OCI-LY1 (cell line): ENCODE measurements at regions not wholly inside any gene's neighbourhood (a gene's known extent, or its start where the extent isn't known, plus 50 kb on each side); places are given as distances from the start of the nearest gene placed in this dataset.

ENCODE experiments used
- H2AFZ ChIP-seq: fragments of 200-600 bp; sonication (generic), shearing (Covaris generic); 2 replicates; pipeline ENCODE4 v1.6.0; 2014; ENCODE audit warnings: antibody characterized with exemption, mild to moderate bottlenecking, low read length
- H3F3A ChIP-seq: fragments of 200-600 bp; sonication (generic), shearing (Covaris generic); 2 replicates; pipeline ENCODE4 v1.6.0; 2014; ENCODE audit warnings: mild to moderate bottlenecking, antibody characterized with exemption, low read length, moderate library complexity; ENCODE audit not compliant: insufficient read depth
- H3K27ac ChIP-seq: fragments of 200-600 bp; sonication (generic); 2 replicates; pipeline ENCODE4 v1.5.1; 2014; ENCODE audit warnings: low read length, mixed run types, mild to moderate bottlenecking, low read depth; ENCODE audit not compliant: poor library complexity, severe bottlenecking
- H3K27me3 ChIP-seq: fragments of 200-600 bp; sonication (generic); 2 replicates; pipeline ENCODE4 v1.6.0; 2014; ENCODE audit warnings: antibody characterized with exemption, mild to moderate bottlenecking, low read length, moderate library complexity; ENCODE audit not compliant: insufficient read depth
- H3K36me3 ChIP-seq: fragments of 200-600 bp; sonication (generic); 2 replicates; pipeline ENCODE4 v1.6.1; 2014; ENCODE audit warnings: mild to moderate bottlenecking, antibody characterized with exemption, low read length, moderate library complexity, mixed read lengths; ENCODE audit not compliant: insufficient read depth
- H3K4me1 ChIP-seq: fragments of 200-600 bp; sonication (generic); 2 replicates; pipeline ENCODE4 v1.5.1; 2014; ENCODE audit warnings: mild to moderate bottlenecking, low read length, moderate library complexity; ENCODE audit not compliant: insufficient read depth, severe bottlenecking
- H3K4me2 ChIP-seq: fragments of 200-600 bp; sonication (generic), shearing (Covaris generic); 2 replicates; pipeline ENCODE4 v1.6.1; 2014; ENCODE audit warnings: low read length
- H3K4me3 ChIP-seq: fragments of 200-600 bp; sonication (generic); 2 replicates; pipeline ENCODE4 v1.5.1; 2014; ENCODE audit warnings: low read length, low read depth, mild to moderate bottlenecking, mixed read lengths; ENCODE audit not compliant: poor library complexity, severe bottlenecking
- H3K79me2 ChIP-seq: fragments of 200-600 bp; shearing (Covaris generic); 2 replicates; pipeline ENCODE4 v1.6.1; 2016; ENCODE audit warnings: mixed run types, low read length, mixed read lengths; ENCODE audit not compliant: insufficient read depth
- H3K9ac ChIP-seq: fragments of 200-600 bp; sonication (generic), shearing (Covaris generic); 2 replicates; pipeline ENCODE4 v1.6.1; 2014; ENCODE audit warnings: mild to moderate bottlenecking, low read length, mixed read lengths
- H3K9me2 ChIP-seq: fragments of 200-600 bp; sonication (generic), shearing (Covaris generic); 2 replicates; pipeline ENCODE4 v1.6.1; 2014; ENCODE audit warnings: low read depth, mild to moderate bottlenecking, low read length, mixed read lengths
- H3K9me3 ChIP-seq: fragments of 200-600 bp; shearing (Covaris generic); 2 replicates; pipeline ENCODE4 v1.6.1; 2014; ENCODE audit warnings: low read length, mixed read lengths
- H4K20me1 ChIP-seq: fragments of 200-600 bp; sonication (generic), shearing (Covaris generic); 2 replicates; pipeline ENCODE4 v1.6.0; 2016; ENCODE audit warnings: mild to moderate bottlenecking, low read length; ENCODE audit not compliant: insufficient read depth
- CTCF ChIP-seq: fragments of 200-600 bp; sonication (generic), shearing (Covaris generic); IDR thresholded peaks from 2 replicates; pipeline ENCODE4 v1.5.1; 2017; ENCODE audit warnings: mild to moderate bottlenecking, antibody characterized with exemption, low read length, moderate library complexity, mixed read lengths
- EZH2 ChIP-seq: fragments of 200-600 bp; sonication (generic), shearing (Covaris generic); IDR thresholded peaks from 2 replicates; pipeline ENCODE4 v1.8.0; 2017; ENCODE audit warnings: borderline replicate concordance, mixed run types, mild to moderate bottlenecking, antibody characterized with exemption, low read length, moderate library complexity, mixed read lengths

GRCh38 chr4:112751447-112751846 lies 114.5 kb downstream of the LARP7 start:
- H3F3A ChIP-seq = no peaks in the 10 kb centered on the region
- no peak overlapping the region for H2AFZ ChIP-seq
- no peak overlapping the region for H3K9ac ChIP-seq
- H4K20me1 ChIP-seq = no peaks in the 10 kb centered on the region
- H3K36me3 ChIP-seq = no peaks in the 10 kb centered on the region
- H3K4me2 ChIP-seq = no peak overlapping the region
- no peaks in the 10 kb centered on the region for H3K79me2 ChIP-seq
- H3K27me3 ChIP-seq = no peaks in the 10 kb centered on the region
- H3K9me3 ChIP-seq = no peaks in the 10 kb centered on the region
- H3K4me1 ChIP-seq = no peaks in the 10 kb centered on the region
- H3K9me2 ChIP-seq = no peaks in the 10 kb centered on the region
- no peak overlapping the region for H3K27ac ChIP-seq
- TF ChIP-seq CTCF = no peak
- no peak for TF ChIP-seq EZH2
- H3K4me3 ChIP-seq = no peak overlapping the region

GRCh38 chr4:112752061-112752460 lies 115.1 kb downstream of the LARP7 start:
- H3K9ac ChIP-seq = no peak overlapping the region
- H3K4me2 ChIP-seq = no peak overlapping the region
- no peaks in the 10 kb centered on the region for H4K20me1 ChIP-seq
- H3K36me3 ChIP-seq = no peaks in the 10 kb centered on the region
- no peak overlapping the region for H2AFZ ChIP-seq
- H3K9me2 ChIP-seq = no peaks in the 10 kb centered on the region
- no peak overlapping the region for H3K27ac ChIP-seq
- H3K79me2 ChIP-seq = no peaks in the 10 kb centered on the region
- H3K9me3 ChIP-seq = no peaks in the 10 kb centered on the region
- no peak overlapping the region for H3K4me3 ChIP-seq
- no peaks in the 10 kb centered on the region for H3F3A ChIP-seq
- no peaks in the 10 kb centered on the region for H3K27me3 ChIP-seq
- no peaks in the 10 kb centered on the region for H3K4me1 ChIP-seq
- TF ChIP-seq EZH2 (no peak), CTCF (no peak)

- Histone ChIP-seq H3K36me3 (no peaks in the 10 kb centered on the region), H3F3A (no peaks in the 10 kb centered on the region), H3K27me3 (no peaks in the 10 kb centered on the region), H3K9me3 (no peaks in the 10 kb centered on the region), H2AFZ (no peak overlapping the region), H3K27ac (no peak overlapping the region), H3K79me2 (no peaks in the 10 kb centered on the region), H4K20me1 (no peaks in the 10 kb centered on the region), H3K9ac (no peak overlapping the region), H3K4me3 (no peak overlapping the region), H3K4me1 (no peaks in the 10 kb centered on the region), H3K9me2 (no peaks in the 10 kb centered on the region), H3K4me2 (no peak overlapping the region)
- TF ChIP-seq CTCF = no peak
- TF ChIP-seq EZH2 = no peak
Observed at GRCh38 chr4:112752510-112752909, 115.6 kb downstream of the LARP7 start.
